NCI-H460 (cell line): ENCODE measurements at regions not wholly inside any gene's neighbourhood (a gene's known extent, or its start where the extent isn't known, plus 50 kb on each side); places are given as distances from the start of the nearest gene placed in this dataset.
"Not testable (repeated sequence)": the region's sequence is repeated elsewhere in the genome, so short reads cannot be mapped to it uniquely, and the experiment has no call there.

Experiments
- DNase-seq: peaks from one replicate; pipeline ENCODE4 v3.0.0-alpha.2; 2016; ENCODE audit warnings: low read depth; ENCODE audit errors: extremely low read depth

DNA sequence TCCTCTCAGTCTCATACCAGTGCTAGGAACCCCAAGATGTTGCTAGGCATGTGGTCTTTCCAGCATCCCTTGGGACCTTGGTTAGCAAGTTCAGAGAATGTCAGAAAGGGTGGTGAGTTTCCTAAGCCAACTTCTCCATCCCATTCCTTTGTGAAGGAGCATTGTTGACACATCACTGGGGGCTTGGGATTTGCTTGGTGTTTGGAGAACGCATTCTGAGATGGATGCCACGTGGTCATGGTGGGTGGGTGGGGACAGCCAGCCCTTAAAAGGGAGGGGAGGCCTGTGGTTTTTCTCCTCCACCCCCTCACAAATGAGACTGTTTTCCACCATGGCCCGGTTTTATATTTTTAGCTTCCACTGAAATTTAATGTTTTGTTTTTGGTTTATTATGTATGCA is 83.3 kb upstream of the ZNF536 start:
- DNase-seq = no peak

GRCh38 chr19:30289336-30289735 is 82.8 kb upstream of the ZNF536 start:
- DNase-seq = no peak

- not testable (repeated sequence) for DNase-seq
These were observed 81.4 kb upstream of the ZNF536 start for GRCh38 chr19:30290805-30291204.

- no peak for DNase-seq
These were observed 79.0 kb upstream of the ZNF536 start for GRCh38 chr19:30293051-30293785.

DNA sequence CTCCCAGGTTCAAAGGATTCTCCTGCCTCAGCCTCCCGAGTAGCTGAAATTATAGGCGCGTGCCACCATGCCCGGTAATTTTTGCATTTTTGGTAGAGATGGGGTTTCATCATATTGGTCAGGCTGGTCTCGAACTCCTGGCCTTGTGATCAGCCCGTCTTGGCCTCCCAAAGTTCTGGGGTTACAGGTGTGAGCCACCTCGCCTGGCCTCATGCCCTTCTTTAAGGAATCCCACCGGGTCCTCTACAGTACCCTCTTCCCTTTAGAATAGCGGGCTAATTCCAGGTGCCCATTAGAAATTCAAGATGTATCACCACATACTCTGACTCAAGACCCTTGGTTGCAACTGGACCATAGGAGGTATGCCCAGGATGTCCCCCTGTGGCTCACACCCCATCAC is 74.2 kb upstream of the ZNF536 start:
- DNase-seq = no peak

DNA sequence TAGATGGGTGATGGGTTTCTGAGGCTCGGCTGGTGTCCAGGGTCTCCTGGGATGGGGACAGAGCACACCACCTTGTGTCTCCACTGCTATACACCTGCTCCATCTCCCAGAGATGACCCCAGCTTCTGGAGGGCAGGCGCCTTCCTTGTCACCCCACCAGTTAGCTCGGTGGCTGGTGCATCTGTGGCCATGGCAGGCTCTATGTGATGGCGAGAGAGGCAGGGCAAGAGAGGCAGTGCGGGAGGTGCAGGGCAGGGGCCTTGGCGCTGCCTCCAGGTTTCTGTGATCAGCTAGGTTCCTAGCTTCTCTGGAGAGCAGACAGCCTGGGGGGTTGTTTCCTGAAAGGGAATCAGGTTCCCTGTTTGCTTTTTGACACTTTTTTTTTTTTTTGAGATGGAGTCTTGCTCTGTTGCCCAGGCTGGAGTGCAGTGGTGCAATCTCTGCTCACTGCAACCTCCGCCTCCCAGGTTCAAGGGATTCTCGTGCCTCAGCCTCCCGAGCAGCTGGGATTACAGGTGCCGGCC is 69.0 kb upstream of the ZNF536 start:
- DNase-seq = no peak

DNA sequence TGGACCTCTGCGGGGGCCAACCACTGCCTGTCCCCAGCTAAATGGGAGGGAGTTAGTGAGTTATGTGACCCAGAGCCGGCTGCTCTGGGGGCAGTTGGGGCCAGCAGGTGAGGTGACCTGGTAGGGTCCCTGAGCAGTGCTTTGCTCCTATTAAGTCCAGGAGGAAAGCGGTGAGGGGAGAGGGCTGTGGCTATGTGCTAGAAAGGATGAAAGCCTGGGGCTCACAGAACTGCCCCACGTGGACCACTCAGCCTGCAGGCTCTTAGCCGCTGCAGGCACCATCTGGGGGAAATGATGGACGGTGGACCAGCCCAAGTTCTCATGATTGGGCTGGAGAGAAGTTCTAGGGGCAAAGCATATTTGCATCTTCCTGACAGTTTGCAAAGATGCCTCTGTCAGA is 67.6 kb upstream of the ZNF536 start:
- DNase-seq = no peak

DNA sequence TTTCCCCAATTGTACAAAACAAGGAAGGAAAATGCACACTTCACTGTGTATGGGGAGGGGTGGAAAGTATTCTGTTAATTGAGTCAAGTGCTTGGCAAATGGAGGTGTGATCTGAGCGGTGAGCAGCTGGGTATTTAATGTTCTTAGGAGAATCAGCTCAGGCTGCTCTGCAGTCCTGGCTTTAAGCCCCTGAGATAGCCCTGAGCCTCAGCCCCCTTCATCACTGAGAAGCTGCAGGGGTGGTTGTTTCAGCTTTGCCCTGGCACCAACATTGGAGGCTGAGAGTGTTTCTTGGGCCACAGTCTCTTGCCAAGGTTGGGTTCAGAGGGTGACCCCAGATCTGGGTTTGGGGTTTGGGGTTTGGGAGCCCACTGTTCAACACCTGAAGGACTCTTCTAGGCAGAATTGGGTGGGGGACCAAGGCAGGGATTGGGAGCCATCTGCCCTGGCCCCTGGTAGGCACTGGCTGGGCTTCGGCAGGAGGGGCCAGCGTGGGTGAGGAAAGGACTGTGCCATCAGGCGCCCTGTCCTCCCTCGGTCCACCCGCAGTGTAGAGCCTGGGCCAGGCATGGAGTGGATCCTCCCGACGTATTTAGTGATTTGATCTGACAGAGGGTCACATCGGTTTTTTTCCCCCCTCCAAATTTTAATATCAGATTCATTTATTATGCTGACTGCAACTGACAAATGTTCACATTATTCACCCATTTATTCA is 66.7 kb upstream of the ZNF536 start:
- DNase-seq = no peak

DNA sequence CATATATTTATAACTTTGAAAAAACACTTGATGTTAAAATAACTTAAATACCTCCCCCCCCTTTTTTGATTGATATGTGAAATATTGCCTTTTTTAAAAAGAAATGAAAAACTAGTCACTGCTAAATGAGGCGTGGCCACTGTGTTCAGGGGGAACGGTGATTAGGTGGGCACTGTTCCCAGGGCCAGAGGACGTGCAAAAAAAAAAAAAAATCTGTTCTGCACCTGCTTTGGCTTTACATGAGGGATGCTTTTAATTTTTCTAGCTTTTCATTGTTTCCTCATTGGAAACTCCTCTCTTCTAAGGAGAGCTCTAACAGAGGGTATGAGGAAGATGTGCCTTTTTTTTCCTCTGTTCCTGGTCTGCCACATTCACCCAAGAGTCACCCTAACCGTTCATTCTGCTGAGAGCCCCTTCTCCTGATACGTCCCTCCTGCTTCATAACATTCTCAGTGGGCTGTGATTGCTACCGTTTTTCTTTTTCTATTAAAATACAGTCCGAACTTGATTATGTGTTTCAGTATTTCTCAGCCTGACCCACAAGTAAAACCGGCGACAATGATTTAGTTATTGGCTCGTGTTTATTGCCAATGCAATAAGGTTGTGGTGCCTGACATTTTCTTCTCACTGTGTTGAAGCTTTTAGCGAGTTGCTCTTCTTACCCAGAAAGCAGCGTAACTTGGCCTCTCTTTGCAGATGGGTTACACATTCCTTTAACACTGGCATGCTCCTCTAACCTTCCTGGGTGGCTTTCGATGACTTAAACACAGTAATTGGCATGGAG is 64.8 kb upstream of the ZNF536 start:
- DNase-seq = no peak

DNA sequence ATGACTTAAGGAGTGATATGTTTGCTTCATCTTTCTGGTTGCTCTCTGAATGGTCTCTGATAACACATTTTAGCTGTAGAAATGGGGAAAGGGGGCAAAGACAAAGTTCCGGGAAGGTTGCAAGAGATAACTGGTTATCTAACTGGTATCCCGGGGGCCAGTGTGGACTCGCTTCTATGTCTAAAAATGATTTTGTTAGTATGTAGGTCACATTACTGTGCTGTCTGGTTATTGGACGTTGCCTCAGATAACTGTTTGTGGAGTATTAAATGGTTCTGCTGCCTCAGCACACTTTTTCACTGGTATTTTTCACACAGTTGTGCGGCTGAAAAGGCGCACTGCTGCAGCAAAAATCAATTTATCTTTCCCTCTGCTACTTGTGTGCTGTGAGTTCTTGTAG is 63.0 kb upstream of the ZNF536 start:
- DNase-seq = no peak

GRCh38 chr19:30309905-30310601 is 62.1 kb upstream of the ZNF536 start:
- DNase-seq = no peak

DNA sequence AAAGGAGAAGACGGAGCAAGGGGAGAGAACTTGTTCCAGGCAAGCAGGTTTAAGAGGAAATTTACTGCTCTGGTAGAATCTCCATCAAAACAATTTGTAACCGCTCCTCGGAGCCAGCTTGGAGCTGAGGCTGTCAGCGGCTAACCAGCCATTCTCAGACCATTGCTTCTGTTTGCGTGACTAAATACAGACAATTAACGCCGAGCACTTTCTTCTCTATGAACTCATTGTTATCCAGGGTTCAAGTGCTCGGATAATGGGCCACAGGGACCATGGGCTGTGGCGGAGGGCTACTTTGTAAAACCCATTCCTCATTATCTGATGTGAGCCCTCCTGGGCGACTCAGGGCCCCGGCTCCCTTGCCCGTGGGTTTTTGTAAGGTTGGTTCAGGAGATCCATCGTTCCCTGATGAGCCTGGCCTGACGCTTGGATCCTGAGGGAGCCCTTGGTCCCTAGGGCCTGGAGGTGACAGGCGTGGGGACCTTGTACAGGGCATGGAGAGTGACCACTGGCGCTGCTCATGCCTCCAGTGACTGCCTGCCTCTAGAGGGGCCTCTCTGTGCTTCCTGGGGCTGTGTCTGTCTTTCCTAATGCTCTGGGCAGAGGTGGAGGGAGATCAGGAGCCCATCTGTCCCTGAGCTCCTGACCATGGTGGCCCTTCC is 61.5 kb upstream of the ZNF536 start:
- no peak for DNase-seq

DNA sequence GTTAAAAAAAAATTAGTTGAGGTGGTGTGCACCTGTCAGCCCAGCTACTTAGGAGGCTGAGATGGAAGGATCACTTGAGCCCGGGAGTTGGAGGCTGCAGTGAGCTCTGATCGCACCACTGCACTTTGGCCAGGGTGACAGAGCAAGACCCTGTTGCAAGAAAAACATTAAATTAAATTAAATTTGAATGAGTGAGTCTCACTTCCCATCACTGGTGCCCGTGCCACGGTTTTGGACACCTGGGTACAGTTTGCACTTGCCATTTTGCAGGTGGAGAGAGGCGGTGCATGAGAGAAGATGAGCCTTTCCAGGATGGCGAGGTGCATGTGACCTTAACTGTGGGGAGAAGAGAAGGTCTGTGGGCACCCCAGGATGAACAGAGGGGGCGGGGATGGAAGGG is 60.3 kb upstream of the ZNF536 start:
- DNase-seq = no peak

DNA sequence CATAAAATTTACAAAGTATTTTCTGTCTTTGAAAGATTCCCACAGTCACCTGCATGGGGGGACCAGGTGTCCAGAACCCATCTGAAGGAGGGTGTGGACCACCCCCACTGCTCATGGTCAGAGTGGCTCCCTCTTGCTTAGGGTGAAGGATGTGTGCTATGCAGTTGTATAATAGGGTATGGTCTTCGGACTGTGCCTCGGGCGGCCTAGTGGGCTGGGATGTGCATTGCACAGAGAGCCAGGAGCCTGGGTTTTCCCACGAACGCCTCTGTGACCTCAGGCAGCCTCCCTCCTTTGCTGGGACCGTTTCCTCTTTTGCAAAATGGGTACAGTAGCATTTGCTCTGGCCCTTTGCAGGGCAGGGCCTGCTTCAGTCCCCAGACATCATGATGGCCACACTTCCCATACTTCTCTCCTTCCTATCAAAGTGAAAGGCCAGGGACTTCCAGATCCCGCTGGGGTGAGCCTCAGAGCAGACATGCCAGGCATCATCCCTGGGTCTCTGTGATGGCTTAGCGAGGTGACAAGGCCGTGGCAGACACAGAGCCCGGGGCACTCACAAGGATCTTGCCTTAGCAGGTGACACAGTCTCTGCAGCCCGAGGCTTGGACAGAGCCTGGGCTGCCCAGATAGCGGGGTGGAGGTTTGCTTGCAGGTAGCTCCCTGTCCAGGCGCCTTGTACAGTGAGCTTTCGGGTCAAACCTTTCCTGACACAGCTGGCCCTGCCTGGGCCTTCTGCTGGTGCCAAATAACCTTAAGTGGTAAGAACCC is 59.4 kb upstream of the ZNF536 start:
- no peak for DNase-seq

DNA sequence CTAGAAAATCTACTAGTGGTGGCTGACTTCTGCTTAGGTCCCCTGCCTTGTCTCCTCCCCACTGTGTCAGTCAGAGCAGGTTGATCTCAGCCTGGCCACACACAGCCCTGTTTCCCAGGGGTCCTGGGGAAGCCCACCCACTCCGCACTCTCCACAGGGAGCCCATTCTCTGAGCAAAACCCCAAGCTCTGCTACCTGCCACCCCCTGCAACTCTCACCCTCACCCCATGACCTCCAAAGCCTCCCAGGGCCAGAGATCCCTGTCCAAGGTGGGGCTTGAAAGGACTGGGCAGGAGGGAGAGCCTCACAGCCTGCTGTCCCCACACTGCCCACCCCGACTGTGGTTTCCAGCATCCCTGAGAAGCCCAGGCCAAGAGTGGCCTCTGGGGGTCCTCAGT is 58.8 kb upstream of the ZNF536 start:
- DNase-seq = no peak

GRCh38 chr19:30314056-30314804 is 58.0 kb upstream of the ZNF536 start:
- DNase-seq = no peak

GRCh38 chr19:30314805-30315155 is 57.4 kb upstream of the ZNF536 start:
- DNase-seq = no peak

DNA sequence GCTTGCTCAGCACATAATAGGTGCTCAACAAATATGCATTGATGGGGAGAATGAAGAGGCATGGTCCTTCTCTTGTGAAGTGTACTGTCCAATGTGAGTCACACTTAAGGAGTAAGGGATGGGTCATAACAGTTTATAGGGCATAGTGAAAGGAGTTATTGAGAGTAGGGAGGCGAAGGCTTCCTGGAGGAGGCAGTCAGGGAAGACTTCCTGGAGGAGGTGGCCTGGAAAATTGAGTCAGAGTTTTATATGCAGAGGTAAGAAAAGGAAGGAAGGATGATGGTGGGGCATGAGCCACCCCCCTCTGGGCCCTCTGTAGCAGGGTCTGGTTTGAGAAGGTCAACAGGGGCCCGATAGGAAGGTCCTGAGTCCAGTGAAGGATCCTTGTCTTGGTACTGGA is 57.0 kb upstream of the ZNF536 start:
- DNase-seq = no peak

DNA sequence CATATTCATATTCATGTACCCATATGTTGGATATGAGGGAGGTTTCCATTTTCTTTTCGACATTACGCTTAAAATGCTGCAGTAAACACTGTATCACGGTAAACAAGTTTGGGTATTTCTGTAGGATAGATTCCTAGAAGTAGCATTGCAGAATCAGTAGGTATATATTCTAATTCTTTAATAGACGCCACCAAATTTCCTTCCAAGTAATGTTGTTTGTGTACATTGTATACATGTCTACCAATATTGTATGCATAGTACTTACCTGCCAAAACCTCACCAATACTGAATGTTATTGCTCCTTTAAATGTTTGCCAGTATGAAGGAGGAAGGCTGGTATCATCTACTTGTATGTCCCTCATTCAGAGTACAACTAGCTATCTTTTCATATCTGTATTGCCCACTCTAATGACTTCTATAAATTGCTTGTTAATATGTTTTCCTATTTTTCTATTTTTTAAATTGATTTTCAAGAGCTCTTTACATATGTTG is 56.1 kb upstream of the ZNF536 start:
- DNase-seq = no peak
